ENCODE measurements at regions not wholly inside any gene's neighbourhood (a gene's known extent, or its start where the extent isn't known, plus 50 kb on each side); places are given as distances from the start of the nearest gene placed in this dataset.
A peak's percentile ranks its signal among the peaks of the same experiment; 100 is the strongest.

DNA sequence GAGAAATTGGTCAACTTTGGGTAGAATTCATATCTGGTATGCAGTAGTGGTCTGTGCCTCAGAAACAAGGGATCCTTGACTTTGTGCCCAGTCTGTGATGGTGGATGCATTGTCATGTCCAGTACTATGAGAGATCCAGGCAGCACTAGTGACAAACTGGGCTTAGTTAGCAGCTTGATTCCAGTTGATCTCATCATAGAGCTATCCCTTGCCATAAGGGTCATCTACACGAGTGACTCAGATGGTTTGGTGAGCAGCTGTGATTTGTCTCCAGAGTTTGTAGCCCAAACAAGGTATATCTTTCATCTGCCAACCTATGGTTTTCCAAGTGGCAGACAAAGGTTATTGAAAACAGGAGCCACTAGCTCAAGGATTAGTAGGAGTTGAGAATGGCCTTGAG, 298.8 kb downstream of the GBA3 start:
- Histone ChIP-seq H3K9me3 (ENCODE audit: control insufficient read depth, insufficient read depth, low read length) (no peaks in the 10 kb centered on the region), H3K4me3 (ENCODE audit: low read length) (no peak overlapping the region), H3K36me3 (ENCODE audit: control insufficient read depth, insufficient read depth, low read length) (no peaks in the 10 kb centered on the region), H3K4me1 (ENCODE audit: control insufficient read depth, insufficient read depth, low read length) (no peaks in the 10 kb centered on the region), H3K27ac (ENCODE audit: low read length) (no peak overlapping the region), H3K27me3 (ENCODE audit: control insufficient read depth, insufficient read depth, low read length) (no peaks in the 10 kb centered on the region)
- no peak for DNase-seq (ENCODE audit: low read depth, low spot score)
- WGBS (ENCODE audit: insufficient coverage, insufficient read length) = no CpG with 5 or more reads among the region's 1 CpG

DNA sequence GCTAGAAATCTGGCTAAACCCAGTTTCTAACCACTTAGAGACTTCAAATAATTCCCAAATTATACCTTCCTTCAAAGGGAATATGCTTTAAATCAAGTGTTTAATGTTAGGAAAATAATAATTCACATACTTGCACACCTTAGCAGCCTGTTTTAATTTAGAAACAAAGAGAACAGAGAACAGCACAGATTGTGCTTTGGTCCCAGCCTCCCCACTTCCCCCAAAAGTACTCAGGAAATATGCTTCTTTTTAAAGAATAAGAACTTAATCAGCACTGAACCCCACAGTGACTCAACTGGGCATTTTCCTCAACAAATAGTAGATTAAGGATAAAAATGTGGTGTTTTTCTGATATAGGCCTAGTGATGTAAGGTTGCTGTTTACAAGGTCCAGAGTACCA, 295.8 kb downstream of the GBA3 start:
- no peak for DNase-seq (ENCODE audit: low read depth, low spot score)

GRCh38 chr4:22987870-22988269, 295.1 kb downstream of the GBA3 start:
- no peak overlapping the region for H3K27ac ChIP-seq (ENCODE audit: low read length)
- no peak overlapping the region for H3K4me3 ChIP-seq (ENCODE audit: low read length)
- no peaks in the 10 kb centered on the region for H3K4me1 ChIP-seq (ENCODE audit: control insufficient read depth, insufficient read depth, low read length)
- no peaks in the 10 kb centered on the region for H3K27me3 ChIP-seq (ENCODE audit: control insufficient read depth, insufficient read depth, low read length)
- DNase-seq (ENCODE audit: low read depth, low spot score) = no peak
- no peaks in the 10 kb centered on the region for H3K9me3 ChIP-seq (ENCODE audit: control insufficient read depth, insufficient read depth, low read length)
- no peaks in the 10 kb centered on the region for H3K36me3 ChIP-seq (ENCODE audit: control insufficient read depth, insufficient read depth, low read length)
- WGBS (ENCODE audit: insufficient coverage, insufficient read length) = no CpG with 5 or more reads among the region's 5 CpGs

More for the DNA sequence above, 295.8 kb downstream of the GBA3 start:
- H3K4me1 ChIP-seq (ENCODE audit: control insufficient read depth, insufficient read depth, low read length) = no peaks in the 10 kb centered on the region
- no peak overlapping the region for H3K4me3 ChIP-seq (ENCODE audit: low read length)
- H3K27ac ChIP-seq (ENCODE audit: low read length) = no peak overlapping the region
- no peaks in the 10 kb centered on the region for H3K9me3 ChIP-seq (ENCODE audit: control insufficient read depth, insufficient read depth, low read length)
- no peaks in the 10 kb centered on the region for H3K27me3 ChIP-seq (ENCODE audit: control insufficient read depth, insufficient read depth, low read length)
- no peaks in the 10 kb centered on the region for H3K36me3 ChIP-seq (ENCODE audit: control insufficient read depth, insufficient read depth, low read length)

- no peaks in the 10 kb centered on the region for H3K4me1 ChIP-seq (ENCODE audit: control insufficient read depth, insufficient read depth, low read length)
- no peak overlapping the region for H3K4me3 ChIP-seq (ENCODE audit: low read length)
- DNase-seq (ENCODE audit: low read depth, low spot score) = no peak
- H3K36me3 ChIP-seq (ENCODE audit: control insufficient read depth, insufficient read depth, low read length) = no peaks in the 10 kb centered on the region
- no peaks in the 10 kb centered on the region for H3K9me3 ChIP-seq (ENCODE audit: control insufficient read depth, insufficient read depth, low read length)
- no peaks in the 10 kb centered on the region for H3K27me3 ChIP-seq (ENCODE audit: control insufficient read depth, insufficient read depth, low read length)
- no CpG with 5 or more reads among the region's 2 CpGs for WGBS (ENCODE audit: insufficient coverage, insufficient read length)
- no peak overlapping the region for H3K27ac ChIP-seq (ENCODE audit: low read length)
These were observed 294.1 kb downstream of the GBA3 start for GRCh38 chr4:22986881-22987280.

GRCh38 chr4:22986262-22986661, 293.5 kb downstream of the GBA3 start:
- Histone ChIP-seq H3K27me3 (ENCODE audit: control insufficient read depth, insufficient read depth, low read length) (no peaks in the 10 kb centered on the region), H3K9me3 (ENCODE audit: control insufficient read depth, insufficient read depth, low read length) (no peaks in the 10 kb centered on the region), H3K4me1 (ENCODE audit: control insufficient read depth, insufficient read depth, low read length) (no peaks in the 10 kb centered on the region), H3K36me3 (ENCODE audit: control insufficient read depth, insufficient read depth, low read length) (no peaks in the 10 kb centered on the region), H3K4me3 (ENCODE audit: low read length) (no peak overlapping the region), H3K27ac (ENCODE audit: low read length) (no peak overlapping the region)
- DNase-seq (ENCODE audit: low read depth, low spot score) = no peak

- H3K4me3 ChIP-seq (ENCODE audit: low read length) = no peak overlapping the region
- WGBS (ENCODE audit: insufficient coverage, insufficient read length) = no CpG with 5 or more reads among the region's 2 CpGs
These were observed 291.7 kb downstream of the GBA3 start for GRCh38 chr4:22984390-22984789.

DNA sequence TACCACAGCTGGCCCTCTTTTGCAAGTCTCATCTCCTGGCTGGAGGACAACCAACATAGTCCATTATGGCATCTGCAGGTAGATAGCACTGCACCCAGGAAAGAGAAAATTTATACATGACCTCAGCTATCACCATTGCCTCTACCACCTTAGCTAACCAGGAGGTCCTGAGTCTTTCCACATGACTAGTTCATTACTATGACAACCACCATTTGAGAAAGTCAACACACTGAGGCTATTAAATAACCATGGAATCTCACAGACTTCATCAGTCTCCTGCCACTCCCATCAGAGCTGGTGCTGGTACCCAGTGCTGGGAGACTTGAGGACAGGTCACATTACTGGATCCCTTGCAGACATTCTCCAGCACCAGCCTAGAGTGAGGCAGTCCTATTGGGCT, 285.9 kb downstream of the GBA3 start:
- DNase-seq (ENCODE audit: low read depth, low spot score) = no peak
- H3K27me3 ChIP-seq (ENCODE audit: control insufficient read depth, insufficient read depth, low read length) = no peaks in the 10 kb centered on the region
- H3K9me3 ChIP-seq (ENCODE audit: control insufficient read depth, insufficient read depth, low read length) = no peaks in the 10 kb centered on the region
- H3K27ac ChIP-seq (ENCODE audit: low read length) = no peak overlapping the region
- no peaks in the 10 kb centered on the region for H3K4me1 ChIP-seq (ENCODE audit: control insufficient read depth, insufficient read depth, low read length)
- H3K4me3 ChIP-seq (ENCODE audit: low read length) = no peak overlapping the region
- no peaks in the 10 kb centered on the region for H3K36me3 ChIP-seq (ENCODE audit: control insufficient read depth, insufficient read depth, low read length)

More at GRCh38 chr4:22984390-22984789, 291.7 kb downstream of the GBA3 start:
- Histone ChIP-seq H3K27ac (ENCODE audit: low read length) (no peak overlapping the region), H3K9me3 (ENCODE audit: control insufficient read depth, insufficient read depth, low read length) (no peaks in the 10 kb centered on the region), H3K4me1 (ENCODE audit: control insufficient read depth, insufficient read depth, low read length) (no peaks in the 10 kb centered on the region), H3K36me3 (ENCODE audit: control insufficient read depth, insufficient read depth, low read length) (no peaks in the 10 kb centered on the region), H3K27me3 (ENCODE audit: control insufficient read depth, insufficient read depth, low read length) (no peaks in the 10 kb centered on the region)
- DNase-seq (ENCODE audit: low read depth, low spot score) = no peak

DNA sequence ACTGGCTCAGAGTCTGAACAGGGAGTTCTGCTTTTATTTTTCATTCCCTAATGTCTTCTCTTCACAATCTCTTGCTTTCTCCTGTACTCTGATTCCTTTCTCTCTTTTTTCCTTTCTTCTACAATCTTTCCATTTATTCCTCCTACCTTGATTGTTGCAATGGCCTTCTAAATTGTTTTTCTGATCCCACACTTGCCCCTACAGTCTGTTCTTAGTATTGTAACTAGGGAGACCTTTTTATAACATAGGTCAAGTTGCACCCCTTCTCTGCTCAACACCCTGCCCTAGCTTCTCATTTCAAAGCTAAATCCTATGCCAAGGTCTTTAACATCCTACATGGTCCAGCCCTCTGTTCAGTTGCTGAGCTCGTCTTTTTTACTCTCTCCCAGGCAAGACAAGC, 277.9 kb downstream of the GBA3 start:
- no peak overlapping the region for H3K4me3 ChIP-seq (ENCODE audit: low read length)
- DNase-seq (ENCODE audit: low read depth, low spot score) = no peak
- no peaks in the 10 kb centered on the region for H3K9me3 ChIP-seq (ENCODE audit: control insufficient read depth, insufficient read depth, low read length)
- H3K27me3 ChIP-seq (ENCODE audit: control insufficient read depth, insufficient read depth, low read length) = no peaks in the 10 kb centered on the region
- no peak overlapping the region for H3K27ac ChIP-seq (ENCODE audit: low read length)
- no peaks in the 10 kb centered on the region for H3K4me1 ChIP-seq (ENCODE audit: control insufficient read depth, insufficient read depth, low read length)
- H3K36me3 ChIP-seq (ENCODE audit: control insufficient read depth, insufficient read depth, low read length) = no peaks in the 10 kb centered on the region
- WGBS (ENCODE audit: insufficient coverage, insufficient read length) = no CpG with 5 or more reads among the region's 1 CpG

- H3K4me1 ChIP-seq (ENCODE audit: control insufficient read depth, insufficient read depth, low read length) = no peaks in the 10 kb centered on the region
- WGBS (ENCODE audit: insufficient coverage, insufficient read length) = no CpG with 5 or more reads among the region's 4 CpGs
- H3K27ac ChIP-seq (ENCODE audit: low read length) = no peak overlapping the region
- H3K27me3 ChIP-seq (ENCODE audit: control insufficient read depth, insufficient read depth, low read length) = no peaks in the 10 kb centered on the region
- DNase-seq (ENCODE audit: low read depth, low spot score) = no peak
- H3K4me3 ChIP-seq (ENCODE audit: low read length) = no peak overlapping the region
- no peaks in the 10 kb centered on the region for H3K36me3 ChIP-seq (ENCODE audit: control insufficient read depth, insufficient read depth, low read length)
- H3K9me3 ChIP-seq (ENCODE audit: control insufficient read depth, insufficient read depth, low read length) = no peaks in the 10 kb centered on the region
These were observed 276.7 kb downstream of the GBA3 start for GRCh38 chr4:22969287-22969896.

DNA sequence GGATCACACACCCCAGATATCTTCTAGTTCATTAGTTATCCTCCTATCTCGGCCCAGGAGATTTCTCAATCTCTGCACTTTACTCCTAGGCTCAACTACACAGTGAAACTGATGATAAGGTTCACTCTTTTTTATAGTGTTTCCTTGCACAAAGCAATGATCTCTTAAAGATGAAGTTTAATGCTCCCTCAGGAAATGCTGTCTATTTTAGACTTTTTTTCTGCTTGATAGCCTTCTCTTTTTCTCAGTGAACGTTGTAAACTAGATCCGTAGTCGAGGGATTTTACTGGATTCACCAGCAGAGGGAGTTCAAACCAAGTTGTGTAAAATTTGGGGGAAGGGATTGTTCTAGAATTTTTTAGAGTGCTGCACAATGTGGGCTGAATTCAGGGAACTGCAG, 269.6 kb downstream of the GBA3 start:
- no CpG with 5 or more reads among the region's 4 CpGs for WGBS (ENCODE audit: insufficient coverage, insufficient read length)
- Histone ChIP-seq H3K9me3 (ENCODE audit: control insufficient read depth, insufficient read depth, low read length) (no peaks in the 10 kb centered on the region), H3K4me3 (ENCODE audit: low read length) (no peak overlapping the region), H3K36me3 (ENCODE audit: control insufficient read depth, insufficient read depth, low read length) (no peaks in the 10 kb centered on the region), H3K27me3 (ENCODE audit: control insufficient read depth, insufficient read depth, low read length) (no peaks in the 10 kb centered on the region), H3K4me1 (ENCODE audit: control insufficient read depth, insufficient read depth, low read length) (no peaks in the 10 kb centered on the region), H3K27ac (ENCODE audit: low read length) (no peak overlapping the region)
- DNase-seq (ENCODE audit: low read depth, low spot score) = peak; percentile 33

DNA sequence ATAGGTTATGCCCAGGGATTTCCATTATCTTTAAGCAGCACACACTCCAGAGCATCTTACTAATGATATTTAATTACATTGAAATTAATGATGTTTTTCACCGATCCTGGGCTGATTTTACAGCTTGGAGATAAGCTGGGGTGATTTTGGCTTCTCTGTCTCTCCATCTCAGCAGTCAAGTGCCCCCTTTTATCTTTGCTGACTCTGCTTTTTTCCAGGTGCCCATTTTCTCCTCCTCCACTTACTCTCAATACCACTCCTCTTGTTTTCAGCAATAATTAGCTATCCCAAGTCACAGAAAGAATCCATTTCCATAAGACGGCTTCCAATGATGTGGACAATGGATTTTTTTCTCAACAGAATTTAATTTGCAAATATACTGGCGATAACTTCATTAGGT, 266.7 kb downstream of the GBA3 start:
- Histone ChIP-seq H3K9me3 (ENCODE audit: control insufficient read depth, insufficient read depth, low read length) (no peaks in the 10 kb centered on the region), H3K27ac (ENCODE audit: low read length) (no peak overlapping the region)
- no CpG with 5 or more reads among the region's 3 CpGs for WGBS (ENCODE audit: insufficient coverage, insufficient read length)

More for the DNA sequence above, 266.7 kb downstream of the GBA3 start:
- no peak overlapping the region for H3K4me3 ChIP-seq (ENCODE audit: low read length)
- no peak for DNase-seq (ENCODE audit: low read depth, low spot score)
- H3K27me3 ChIP-seq (ENCODE audit: control insufficient read depth, insufficient read depth, low read length) = no peaks in the 10 kb centered on the region
- H3K4me1 ChIP-seq (ENCODE audit: control insufficient read depth, insufficient read depth, low read length) = no peaks in the 10 kb centered on the region
- H3K36me3 ChIP-seq (ENCODE audit: control insufficient read depth, insufficient read depth, low read length) = no peaks in the 10 kb centered on the region

Measured in iPS DF 6.9 (cell line).